ENCODE measurements at regions not wholly inside any gene's neighbourhood (a gene's known extent, or its start where the extent isn't known, plus 50 kb on each side); places are given as distances from the start of the nearest gene placed in this dataset.

GRCh38 chr9:108603141-108603540 lies 252.6 kb downstream of the ACTL7B start:
- H3F3A ChIP-seq (replicated peaks; ENCODE audit: low read depth) = no peaks in the 10 kb centered on the region
- H3K4me2 ChIP-seq = no peak overlapping the region
- H3K36me3 ChIP-seq (ENCODE audit: insufficient read depth) = no peaks in the 10 kb centered on the region
- no peak overlapping the region for H3K27ac ChIP-seq (ENCODE audit: low read depth)
- peaks cover 17% of the 10 kb centered on the region; the same call in 1 of the 2 replicates for H3K9me2 ChIP-seq (ENCODE audit: insufficient read depth)
- DNase-seq (ENCODE audit: low spot score) = no peak
- no peaks in the 10 kb centered on the region; the same call in 1 of the 2 replicates for H3K4me1 ChIP-seq (ENCODE audit: insufficient read depth)
- peaks cover 4% of the 10 kb centered on the region for H3K4me1 Mint-ChIP-seq
- ATAC-seq = no peak
- no peaks in the 10 kb centered on the region for H4K20me1 ChIP-seq (replicated peaks; ENCODE audit: insufficient read depth)
- H3K4me3 Mint-ChIP-seq = no peak overlapping the region
- no peaks in the 10 kb centered on the region for H3K27me3 Mint-ChIP-seq (ENCODE audit: insufficient read depth, low read depth, poor library complexity)
- H3K79me2 ChIP-seq (replicated peaks; ENCODE audit: insufficient read depth) = no peaks in the 10 kb centered on the region
- no peaks in the 10 kb centered on the region for H3K27me3 ChIP-seq (ENCODE audit: insufficient read depth)
- no peak overlapping the region for H3K4me3 ChIP-seq
- no peak overlapping the region for H2AFZ ChIP-seq
- H3K36me3 Mint-ChIP-seq (ENCODE audit: low read depth) = no peaks in the 10 kb centered on the region; the same call in 2 of the 3 replicates
- no peaks in the 10 kb centered on the region; the same call in 2 of the 3 replicates for H3K9me3 Mint-ChIP-seq
- no peak overlapping the region for H3K27ac Mint-ChIP-seq
- TF ChIP-seq, protein P1, sequence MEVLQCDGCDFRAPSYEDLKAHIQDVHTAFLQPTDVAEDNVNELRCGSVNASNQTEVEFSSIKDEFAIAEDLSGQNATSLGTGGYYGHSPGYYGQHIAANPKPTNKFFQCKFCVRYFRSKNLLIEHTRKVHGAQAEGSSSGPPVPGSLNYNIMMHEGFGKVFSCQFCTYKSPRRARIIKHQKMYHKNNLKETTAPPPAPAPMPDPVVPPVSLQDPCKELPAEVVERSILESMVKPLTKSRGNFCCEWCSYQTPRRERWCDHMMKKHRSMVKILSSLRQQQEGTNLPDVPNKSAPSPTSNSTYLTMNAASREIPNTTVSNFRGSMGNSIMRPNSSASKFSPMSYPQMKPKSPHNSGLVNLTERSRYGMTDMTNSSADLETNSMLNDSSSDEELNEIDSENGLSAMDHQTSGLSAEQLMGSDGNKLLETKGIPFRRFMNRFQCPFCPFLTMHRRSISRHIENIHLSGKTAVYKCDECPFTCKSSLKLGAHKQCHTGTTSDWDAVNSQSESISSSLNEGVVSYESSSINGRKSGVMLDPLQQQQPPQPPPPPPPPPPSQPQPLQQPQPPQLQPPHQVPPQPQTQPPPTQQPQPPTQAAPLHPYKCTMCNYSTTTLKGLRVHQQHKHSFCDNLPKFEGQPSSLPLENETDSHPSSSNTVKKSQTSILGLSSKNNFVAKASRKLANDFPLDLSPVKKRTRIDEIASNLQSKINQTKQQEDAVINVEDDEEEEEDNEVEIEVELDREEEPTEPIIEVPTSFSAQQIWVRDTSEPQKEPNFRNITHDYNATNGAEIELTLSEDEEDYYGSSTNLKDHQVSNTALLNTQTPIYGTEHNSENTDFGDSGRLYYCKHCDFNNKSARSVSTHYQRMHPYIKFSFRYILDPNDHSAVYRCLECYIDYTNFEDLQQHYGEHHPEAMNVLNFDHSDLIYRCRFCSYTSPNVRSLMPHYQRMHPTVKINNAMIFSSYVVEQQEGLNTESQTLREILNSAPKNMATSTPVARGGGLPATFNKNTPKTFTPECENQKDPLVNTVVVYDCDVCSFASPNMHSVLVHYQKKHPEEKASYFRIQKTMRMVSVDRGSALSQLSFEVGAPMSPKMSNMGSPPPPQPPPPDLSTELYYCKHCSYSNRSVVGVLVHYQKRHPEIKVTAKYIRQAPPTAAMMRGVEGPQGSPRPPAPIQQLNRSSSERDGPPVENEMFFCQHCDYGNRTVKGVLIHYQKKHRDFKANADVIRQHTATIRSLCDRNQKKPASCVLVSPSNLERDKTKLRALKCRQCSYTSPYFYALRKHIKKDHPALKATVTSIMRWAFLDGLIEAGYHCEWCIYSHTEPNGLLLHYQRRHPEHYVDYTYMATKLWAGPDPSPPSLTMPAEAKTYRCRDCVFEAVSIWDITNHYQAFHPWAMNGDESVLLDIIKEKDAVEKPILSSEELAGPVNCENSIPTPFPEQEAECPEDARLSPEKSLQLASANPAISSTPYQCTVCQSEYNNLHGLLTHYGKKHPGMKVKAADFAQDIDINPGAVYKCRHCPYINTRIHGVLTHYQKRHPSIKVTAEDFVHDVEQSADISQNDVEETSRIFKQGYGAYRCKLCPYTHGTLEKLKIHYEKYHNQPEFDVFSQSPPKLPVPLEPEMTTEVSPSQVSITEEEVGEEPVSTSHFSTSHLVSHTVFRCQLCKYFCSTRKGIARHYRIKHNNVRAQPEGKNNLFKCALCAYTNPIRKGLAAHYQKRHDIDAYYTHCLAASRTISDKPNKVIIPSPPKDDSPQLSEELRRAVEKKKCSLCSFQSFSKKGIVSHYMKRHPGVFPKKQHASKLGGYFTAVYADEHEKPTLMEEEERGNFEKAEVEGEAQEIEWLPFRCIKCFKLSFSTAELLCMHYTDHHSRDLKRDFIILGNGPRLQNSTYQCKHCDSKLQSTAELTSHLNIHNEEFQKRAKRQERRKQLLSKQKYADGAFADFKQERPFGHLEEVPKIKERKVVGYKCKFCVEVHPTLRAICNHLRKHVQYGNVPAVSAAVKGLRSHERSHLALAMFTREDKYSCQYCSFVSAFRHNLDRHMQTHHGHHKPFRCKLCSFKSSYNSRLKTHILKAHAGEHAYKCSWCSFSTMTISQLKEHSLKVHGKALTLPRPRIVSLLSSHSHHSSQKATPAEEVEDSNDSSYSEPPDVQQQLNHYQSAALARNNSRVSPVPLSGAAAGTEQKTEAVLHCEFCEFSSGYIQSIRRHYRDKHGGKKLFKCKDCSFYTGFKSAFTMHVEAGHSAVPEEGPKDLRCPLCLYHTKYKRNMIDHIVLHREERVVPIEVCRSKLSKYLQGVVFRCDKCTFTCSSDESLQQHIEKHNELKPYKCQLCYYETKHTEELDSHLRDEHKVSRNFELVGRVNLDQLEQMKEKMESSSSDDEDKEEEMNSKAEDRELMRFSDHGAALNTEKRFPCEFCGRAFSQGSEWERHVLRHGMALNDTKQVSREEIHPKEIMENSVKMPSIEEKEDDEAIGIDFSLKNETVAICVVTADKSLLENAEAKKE (CRISPR knock-in tag; IDR thresholded peaks at IDR 0.05) = no peak

- no peak overlapping the region for H3K4me2 ChIP-seq
- H3F3A ChIP-seq (replicated peaks; ENCODE audit: low read depth) = no peaks in the 10 kb centered on the region
- H3K79me2 ChIP-seq (replicated peaks; ENCODE audit: insufficient read depth) = no peaks in the 10 kb centered on the region
- H3K27me3 ChIP-seq (ENCODE audit: insufficient read depth) = no peaks in the 10 kb centered on the region
- DNase-seq (ENCODE audit: low spot score) (peak; percentile 4), ATAC-seq (no peak)
- Mint-ChIP-seq H3K36me3 (ENCODE audit: low read depth) (no peaks in the 10 kb centered on the region; the same call in 2 of the 3 replicates), H3K27ac (no peak overlapping the region), H3K9me3 (no peaks in the 10 kb centered on the region; the same call in 2 of the 3 replicates), H3K4me3 (no peak overlapping the region), H3K27me3 (ENCODE audit: insufficient read depth, low read depth, poor library complexity) (no peaks in the 10 kb centered on the region), H3K4me1 (peaks cover 10% of the 10 kb centered on the region)
- no peak overlapping the region for H3K4me3 ChIP-seq
- no peaks in the 10 kb centered on the region for H4K20me1 ChIP-seq (replicated peaks; ENCODE audit: insufficient read depth)
- H3K27ac ChIP-seq (ENCODE audit: low read depth) = no peak overlapping the region
- no peaks in the 10 kb centered on the region; the same call in 1 of the 2 replicates for H3K4me1 ChIP-seq (ENCODE audit: insufficient read depth)
- peaks cover 10% of the 10 kb centered on the region; the same call in 1 of the 2 replicates for H3K9me2 ChIP-seq (ENCODE audit: insufficient read depth)
- no peak overlapping the region for H2AFZ ChIP-seq
- H3K36me3 ChIP-seq (ENCODE audit: insufficient read depth) = no peaks in the 10 kb centered on the region
- TF ChIP-seq ETS1 (IDR thresholded peaks at IDR 0.05) = no peak
- TF ChIP-seq, protein P2, sequence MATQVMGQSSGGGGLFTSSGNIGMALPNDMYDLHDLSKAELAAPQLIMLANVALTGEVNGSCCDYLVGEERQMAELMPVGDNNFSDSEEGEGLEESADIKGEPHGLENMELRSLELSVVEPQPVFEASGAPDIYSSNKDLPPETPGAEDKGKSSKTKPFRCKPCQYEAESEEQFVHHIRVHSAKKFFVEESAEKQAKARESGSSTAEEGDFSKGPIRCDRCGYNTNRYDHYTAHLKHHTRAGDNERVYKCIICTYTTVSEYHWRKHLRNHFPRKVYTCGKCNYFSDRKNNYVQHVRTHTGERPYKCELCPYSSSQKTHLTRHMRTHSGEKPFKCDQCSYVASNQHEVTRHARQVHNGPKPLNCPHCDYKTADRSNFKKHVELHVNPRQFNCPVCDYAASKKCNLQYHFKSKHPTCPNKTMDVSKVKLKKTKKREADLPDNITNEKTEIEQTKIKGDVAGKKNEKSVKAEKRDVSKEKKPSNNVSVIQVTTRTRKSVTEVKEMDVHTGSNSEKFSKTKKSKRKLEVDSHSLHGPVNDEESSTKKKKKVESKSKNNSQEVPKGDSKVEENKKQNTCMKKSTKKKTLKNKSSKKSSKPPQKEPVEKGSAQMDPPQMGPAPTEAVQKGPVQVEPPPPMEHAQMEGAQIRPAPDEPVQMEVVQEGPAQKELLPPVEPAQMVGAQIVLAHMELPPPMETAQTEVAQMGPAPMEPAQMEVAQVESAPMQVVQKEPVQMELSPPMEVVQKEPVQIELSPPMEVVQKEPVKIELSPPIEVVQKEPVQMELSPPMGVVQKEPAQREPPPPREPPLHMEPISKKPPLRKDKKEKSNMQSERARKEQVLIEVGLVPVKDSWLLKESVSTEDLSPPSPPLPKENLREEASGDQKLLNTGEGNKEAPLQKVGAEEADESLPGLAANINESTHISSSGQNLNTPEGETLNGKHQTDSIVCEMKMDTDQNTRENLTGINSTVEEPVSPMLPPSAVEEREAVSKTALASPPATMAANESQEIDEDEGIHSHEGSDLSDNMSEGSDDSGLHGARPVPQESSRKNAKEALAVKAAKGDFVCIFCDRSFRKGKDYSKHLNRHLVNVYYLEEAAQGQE (IDR thresholded peaks at IDR 0.05; ENCODE audit: unreplicated experiment) = no peak
- no peak for TF ChIP-seq EZH2 (IDR thresholded peaks at IDR 0.05; ENCODE audit: low read depth, unreplicated experiment)
- no peak for TF ChIP-seq NANOG (IDR thresholded peaks at IDR 0.05; ENCODE audit: borderline replicate concordance)
- TF ChIP-seq, protein P3, sequence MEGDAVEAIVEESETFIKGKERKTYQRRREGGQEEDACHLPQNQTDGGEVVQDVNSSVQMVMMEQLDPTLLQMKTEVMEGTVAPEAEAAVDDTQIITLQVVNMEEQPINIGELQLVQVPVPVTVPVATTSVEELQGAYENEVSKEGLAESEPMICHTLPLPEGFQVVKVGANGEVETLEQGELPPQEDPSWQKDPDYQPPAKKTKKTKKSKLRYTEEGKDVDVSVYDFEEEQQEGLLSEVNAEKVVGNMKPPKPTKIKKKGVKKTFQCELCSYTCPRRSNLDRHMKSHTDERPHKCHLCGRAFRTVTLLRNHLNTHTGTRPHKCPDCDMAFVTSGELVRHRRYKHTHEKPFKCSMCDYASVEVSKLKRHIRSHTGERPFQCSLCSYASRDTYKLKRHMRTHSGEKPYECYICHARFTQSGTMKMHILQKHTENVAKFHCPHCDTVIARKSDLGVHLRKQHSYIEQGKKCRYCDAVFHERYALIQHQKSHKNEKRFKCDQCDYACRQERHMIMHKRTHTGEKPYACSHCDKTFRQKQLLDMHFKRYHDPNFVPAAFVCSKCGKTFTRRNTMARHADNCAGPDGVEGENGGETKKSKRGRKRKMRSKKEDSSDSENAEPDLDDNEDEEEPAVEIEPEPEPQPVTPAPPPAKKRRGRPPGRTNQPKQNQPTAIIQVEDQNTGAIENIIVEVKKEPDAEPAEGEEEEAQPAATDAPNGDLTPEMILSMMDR (conservative IDR thresholded peaks at IDR 0.05; ENCODE audit: low read depth in 2 of 2) = no peak
- no peak for TF ChIP-seq ZNF114 (CRISPR knock-in tag; IDR thresholded peaks at IDR 0.05)
- no peak for TF ChIP-seq ZNF331 (CRISPR knock-in tag; IDR thresholded peaks at IDR 0.05; ENCODE audit: low read depth)
Observed at GRCh38 chr9:108600896-108601295, 254.9 kb downstream of the ACTL7B start.

Data from GM23338 (cell line).